T-helper 1 cell (primary cell): ENCODE measurements at regions not wholly inside any gene's neighbourhood (a gene's known extent, or its start where the extent isn't known, plus 50 kb on each side); places are given as distances from the start of the nearest gene placed in this dataset.
"Not testable (repeated sequence)": the region's sequence is repeated elsewhere in the genome, so short reads cannot be mapped to it uniquely, and the experiment has no call there.

Experiments
- DNase-seq, 5 donors: peaks; one replicate each; pipeline ENCODE4 v3.0.0-alpha.2; 2012 to 2020

GRCh38 chr5:114789773-114790402, 379.8 kb downstream of the TRIM36 start:
- DNase-seq, result no peak

GRCh38 chr5:114782869-114783268, 386.8 kb downstream of the TRIM36 start:
- no peak for DNase-seq

- no peak for DNase-seq
These were observed 387.5 kb downstream of the TRIM36 start for GRCh38 chr5:114782177-114782576.

GRCh38 chr5:114780290-114780689, 389.4 kb downstream of the TRIM36 start:
- no peak for DNase-seq

- no peak for DNase-seq
These were observed 382.5 kb downstream of the KCNN2 start for GRCh38 chr5:114744406-114744805.

GRCh38 chr5:114734238-114734637, 372.4 kb downstream of the KCNN2 start:
- DNase-seq, result no peak

- DNase-seq, result no peak
These were observed 368.1 kb downstream of the KCNN2 start for GRCh38 chr5:114729986-114730385.

- DNase-seq, result no peak
These were observed 365.5 kb downstream of the KCNN2 start for GRCh38 chr5:114727358-114727757.

GRCh38 chr5:114726131-114726530, 364.3 kb downstream of the KCNN2 start:
- DNase-seq, result no peak

GRCh38 chr5:114719268-114719667, 357.4 kb downstream of the KCNN2 start:
- DNase-seq, result no peak

GRCh38 chr5:114716955-114717354, 355.1 kb downstream of the KCNN2 start:
- DNase-seq, result no peak

- DNase-seq, result not testable (repeated sequence)
These were observed 342.5 kb downstream of the KCNN2 start for GRCh38 chr5:114704225-114704893.

- DNase-seq, result no peak
These were observed 340.9 kb downstream of the KCNN2 start for GRCh38 chr5:114702731-114703130.

GRCh38 chr5:114702136-114702535, 340.3 kb downstream of the KCNN2 start:
- DNase-seq, result no peak

- no peak for DNase-seq
These were observed 339.0 kb downstream of the KCNN2 start for GRCh38 chr5:114700823-114701222.

- no peak for DNase-seq
These were observed 333.5 kb downstream of the KCNN2 start for GRCh38 chr5:114695292-114695904.

GRCh38 chr5:114686356-114686755, 324.5 kb downstream of the KCNN2 start:
- DNase-seq, result no peak

GRCh38 chr5:114678778-114679177, 316.9 kb downstream of the KCNN2 start:
- DNase-seq, result no peak

GRCh38 chr5:114665551-114665950, 303.7 kb downstream of the KCNN2 start:
- DNase-seq, result no peak

- no peak for DNase-seq
These were observed 298.9 kb downstream of the KCNN2 start for GRCh38 chr5:114660791-114661190.

- no peak for DNase-seq
These were observed 296.3 kb downstream of the KCNN2 start for GRCh38 chr5:114658194-114658593.

- no peak for DNase-seq
These were observed 295.7 kb downstream of the KCNN2 start for GRCh38 chr5:114657342-114658130.

GRCh38 chr5:114649878-114650277, 288.0 kb downstream of the KCNN2 start:
- no peak for DNase-seq
